GM19395 (cell line): ENCODE measurements at regions not wholly inside any gene's neighbourhood (a gene's known extent, or its start where the extent isn't known, plus 50 kb on each side); places are given as distances from the start of the nearest gene placed in this dataset.

Experiments used
- ATAC-seq: cut with Tn5 transposase; IDR thresholded peaks from one replicate; pipeline ENCODE4 v1.9.1; 2021; ENCODE audit warnings: mild to moderate bottlenecking, moderate library complexity; ENCODE audit not compliant: unreplicated experiment

DNA sequence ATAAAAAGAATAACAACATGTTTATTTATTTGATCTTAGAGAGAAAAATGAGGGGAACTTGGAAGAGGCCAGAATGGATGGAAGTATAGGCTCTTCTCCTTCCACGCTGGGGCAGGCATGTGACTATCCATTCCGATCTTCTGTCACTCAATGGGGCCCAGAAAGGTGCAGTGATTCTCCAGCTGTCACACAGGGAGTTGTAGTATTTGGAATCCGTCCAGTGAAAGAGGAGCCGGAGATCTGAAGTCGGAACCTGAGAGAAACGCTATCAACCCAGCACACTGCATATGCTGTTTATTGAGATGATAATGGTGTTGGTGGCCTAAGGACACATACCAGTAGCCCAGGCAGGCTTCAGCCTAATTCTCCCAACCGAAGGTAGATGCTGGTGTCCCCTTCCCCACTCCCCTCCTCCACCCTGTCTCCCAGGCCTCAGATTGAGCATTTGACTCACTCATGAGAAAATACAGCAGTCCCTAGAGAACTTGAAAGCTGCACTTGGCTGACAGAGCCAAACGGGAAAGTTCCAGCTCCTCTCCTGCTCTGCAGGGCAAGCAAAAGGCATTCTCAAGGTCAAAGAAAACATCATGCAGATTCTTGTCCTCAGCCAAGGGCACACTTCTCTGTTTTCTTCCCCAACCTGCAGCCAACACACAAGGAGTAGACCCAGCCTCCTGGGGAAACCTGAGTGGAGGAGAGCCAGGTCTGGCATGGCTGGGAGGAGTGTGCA, 100.4 kb downstream of the IRF2BPL start:
- no peak for ATAC-seq

DNA sequence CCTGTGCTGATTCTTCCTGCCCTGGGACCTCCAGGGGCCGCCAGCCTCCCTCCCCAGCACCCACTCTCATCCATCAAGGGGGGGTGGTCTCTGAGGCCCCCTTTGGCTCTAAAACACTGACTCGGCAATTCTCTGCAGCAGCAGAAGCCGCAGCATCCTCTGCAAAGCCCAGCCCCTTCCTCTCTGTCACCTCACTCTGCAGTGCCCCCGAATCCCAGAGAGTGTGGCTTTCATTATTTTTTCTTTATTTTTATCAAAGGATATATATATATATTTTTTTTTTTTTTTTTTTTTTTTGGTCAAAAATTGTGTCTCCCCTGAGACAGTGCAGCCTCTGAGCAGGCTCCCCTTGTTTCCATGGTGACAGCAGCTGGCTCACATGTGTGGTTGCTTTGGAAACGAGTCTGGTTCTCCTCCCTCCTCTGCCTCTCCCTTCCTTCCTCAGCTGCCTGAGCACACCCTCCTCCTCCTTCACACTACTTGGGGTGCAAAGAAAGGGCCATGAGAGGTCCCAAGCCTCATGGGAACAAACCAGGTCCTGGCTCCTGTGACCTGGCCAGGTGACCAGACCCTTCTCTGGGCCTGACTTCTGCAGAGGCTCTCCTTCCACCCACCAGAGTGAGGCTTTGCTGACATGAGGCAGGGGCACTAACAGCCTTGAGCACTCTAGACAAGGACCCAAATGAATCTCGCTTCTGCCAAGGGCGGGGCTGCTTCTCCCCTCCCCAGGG, 100.5 kb downstream of the LRRC74A start:
- ATAC-seq: no peak

GRCh38 chr14:76925097-76925441, 98.9 kb downstream of the LRRC74A start:
- ATAC-seq: no peak

DNA sequence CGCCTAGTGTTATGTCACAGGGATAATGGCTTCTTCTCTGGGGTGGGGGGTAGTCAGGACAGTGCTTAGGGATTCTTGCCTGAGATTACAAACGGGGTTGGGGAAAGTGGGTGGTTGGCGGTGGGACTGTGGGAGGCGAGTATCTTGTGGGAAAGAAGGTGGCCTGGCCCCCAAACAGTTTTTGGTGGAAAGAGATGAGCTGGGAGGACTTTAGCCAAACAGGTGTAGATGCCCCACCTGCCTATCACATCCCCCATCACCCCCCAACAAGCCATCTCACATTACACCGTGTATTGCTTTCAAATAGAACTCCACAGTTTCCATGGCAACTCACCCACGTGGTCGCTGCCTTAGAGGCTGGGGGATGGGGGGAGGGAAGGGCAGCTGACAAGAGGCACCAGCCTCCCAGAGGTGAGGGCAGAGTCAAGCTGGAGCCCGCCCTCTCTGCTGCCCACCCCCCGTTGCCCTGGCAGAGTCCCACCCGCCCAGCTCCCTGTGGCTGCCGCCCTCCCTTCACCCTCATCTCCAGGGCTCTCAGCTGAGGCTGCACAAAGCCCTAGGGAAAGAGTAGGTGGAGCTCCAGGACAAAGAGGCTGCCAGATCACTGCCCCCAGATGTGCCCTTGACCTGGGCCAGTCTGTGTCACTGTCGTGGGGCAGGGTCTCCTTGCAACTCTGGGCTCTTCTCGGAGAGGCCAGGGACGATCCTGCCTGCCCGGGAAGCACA, 98.3 kb downstream of the LRRC74A start:
- no peak for ATAC-seq

DNA sequence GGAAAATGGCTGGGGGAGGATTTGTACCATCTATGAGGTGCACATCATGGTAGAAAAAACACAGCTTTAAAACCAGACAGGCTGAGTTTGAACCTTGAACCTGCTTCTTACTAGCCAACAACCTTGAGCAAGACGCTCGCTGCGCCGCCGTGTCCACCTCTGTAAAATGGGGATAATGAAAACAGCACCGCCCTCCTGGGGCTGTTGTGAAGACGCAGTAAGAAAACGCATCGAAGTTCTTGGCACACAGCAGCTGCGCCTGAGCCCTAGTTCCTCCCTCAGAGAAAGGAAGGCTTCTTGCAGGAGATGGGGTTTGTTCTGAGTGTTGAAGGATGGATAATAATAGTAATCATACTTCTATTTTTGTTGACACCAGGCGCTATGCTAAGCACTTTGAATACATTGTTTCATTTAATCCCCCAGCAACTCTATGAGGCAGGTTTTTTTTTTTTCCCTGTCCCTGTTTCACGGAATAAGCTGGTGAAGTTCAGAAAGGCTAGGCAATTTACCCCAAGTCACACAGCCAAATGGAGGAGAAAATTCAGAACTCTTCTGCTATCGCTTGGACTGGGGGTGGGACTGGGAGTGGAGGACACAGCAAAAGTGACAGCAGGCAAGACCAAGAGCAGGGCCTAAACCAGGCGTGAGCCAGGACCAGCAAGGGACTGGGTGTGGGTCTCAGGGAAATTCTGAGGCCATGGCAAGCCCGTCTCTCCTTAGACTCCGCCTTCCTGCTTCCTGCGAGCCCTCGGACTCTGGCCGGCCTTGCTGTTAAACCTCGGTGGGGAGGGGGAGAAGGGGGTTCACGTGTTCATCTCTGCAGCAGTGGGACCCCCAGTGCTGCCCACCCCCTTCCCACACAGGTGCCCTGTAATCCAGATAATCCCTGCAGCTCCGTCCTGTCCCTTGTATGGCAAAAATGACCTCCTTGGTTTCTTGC, 97.5 kb downstream of the LRRC74A start:
- no peak for ATAC-seq

DNA sequence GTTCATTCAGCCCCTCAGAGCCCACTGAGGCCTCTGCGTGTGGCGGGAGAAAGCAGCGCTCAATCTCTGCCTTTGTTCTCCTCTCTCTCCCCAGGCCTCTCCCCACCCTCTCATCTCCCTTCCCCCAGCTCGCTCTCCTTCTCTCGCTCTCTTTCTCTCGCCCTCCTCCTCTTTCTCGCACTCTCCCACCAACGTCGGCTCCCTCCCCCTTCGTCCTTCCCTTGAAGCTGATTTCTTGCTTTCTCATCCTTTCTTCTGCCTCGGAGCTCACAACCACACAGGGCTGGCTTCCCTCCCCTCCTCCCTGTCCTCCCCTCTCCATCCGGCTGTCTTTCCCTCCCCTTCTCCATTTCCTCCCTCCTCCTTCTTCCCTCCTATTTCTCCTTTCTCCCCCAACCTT, 96.4 kb downstream of the LRRC74A start:
- no peak for ATAC-seq

GRCh38 chr14:76922092-76922491, 95.9 kb downstream of the LRRC74A start:
- no peak for ATAC-seq

- ATAC-seq: no peak
Measured at GRCh38 chr14:76921088-76921399, 94.8 kb downstream of the LRRC74A start.

GRCh38 chr14:76920331-76921087, 94.3 kb downstream of the LRRC74A start:
- no peak for ATAC-seq

- no peak for ATAC-seq
Measured at GRCh38 chr14:76919431-76920330, 93.5 kb downstream of the LRRC74A start.
